Ishikawa (cell line): ENCODE measurements at regions not wholly inside any gene's neighbourhood (a gene's known extent, or its start where the extent isn't known, plus 50 kb on each side); places are given as distances from the start of the nearest gene placed in this dataset.
"Not testable (repeated sequence)": the region's sequence is repeated elsewhere in the genome, so short reads cannot be mapped to it uniquely, and the experiment has no call there.

Experiments
- CEBPB ChIP-seq: IDR thresholded peaks from 2 replicates; pipeline ENCODE4 v1.6.1; 2012
- EGR1 ChIP-seq: IDR thresholded peaks from 2 replicates; pipeline ENCODE4 v1.6.1; 2012
- FOXM1 ChIP-seq: IDR thresholded peaks from 2 replicates; pipeline ENCODE4 v1.6.1; 2012; ENCODE audit warnings: low read depth, borderline replicate concordance
- TEAD4 ChIP-seq: IDR thresholded peaks from 2 replicates; pipeline ENCODE4 v1.6.1; 2012
- USF1 ChIP-seq: IDR thresholded peaks from 2 replicates; pipeline ENCODE4 v1.6.1; 2012

DNA sequence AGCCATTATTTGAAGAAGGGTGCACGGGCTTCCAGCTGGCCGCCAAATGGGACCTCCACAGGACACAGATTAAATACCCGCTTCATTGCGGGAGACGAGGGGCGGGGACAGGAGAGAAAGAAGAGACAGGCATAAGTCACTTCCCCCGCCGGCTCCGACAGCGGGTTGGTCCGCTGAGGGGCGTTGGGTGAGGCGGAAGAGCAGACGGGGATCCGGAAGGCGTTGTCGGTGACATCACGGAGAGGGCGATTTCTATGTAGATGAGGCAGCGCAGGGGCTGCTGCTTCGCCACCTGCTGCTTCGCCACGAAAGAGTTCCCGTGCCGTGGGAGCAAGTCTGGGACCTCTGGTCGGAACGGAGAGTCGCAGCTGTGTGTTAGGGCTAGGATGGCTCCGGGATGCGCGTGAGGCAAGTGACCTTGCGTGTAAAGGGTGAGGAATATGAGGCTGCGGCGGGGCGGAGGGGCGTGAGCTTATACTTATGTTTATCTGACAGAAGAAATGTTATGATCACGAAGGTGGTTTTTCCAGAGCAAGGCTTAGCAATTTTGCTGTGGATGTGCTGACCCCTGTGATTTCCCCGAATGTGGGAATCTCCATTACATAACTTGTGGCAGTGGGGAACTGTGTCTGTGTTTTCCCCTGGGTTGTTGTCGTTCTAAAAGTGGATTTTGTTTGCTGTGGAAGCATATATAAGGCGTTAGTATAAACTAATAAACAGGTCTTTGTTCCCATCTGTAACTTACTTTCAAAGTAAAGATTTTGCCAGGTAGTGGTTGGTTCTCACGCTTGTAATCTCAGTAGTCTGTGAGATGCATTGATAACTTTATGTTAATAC, 52.9 kb downstream of the PPIAL4C start:
- TF ChIP-seq TEAD4, FOXM1, USF1, EGR1: not testable (repeated sequence)
- peak; percentile 51 for TF ChIP-seq CEBPB
